HepG2 (cell line): ENCODE measurements at regions not wholly inside any gene's neighbourhood (a gene's known extent, or its start where the extent isn't known, plus 50 kb on each side); places are given as distances from the start of the nearest gene placed in this dataset.

Source experiments
- ASH2L ChIP-seq: fragments of 300-600, 200-600 bp; sonication (generic); IDR thresholded peaks from 2 replicates; pipeline ENCODE4 v1.7.0; 2017; ENCODE audit warnings: low read depth, mild to moderate bottlenecking, moderate library complexity, mixed read lengths, low read length; ENCODE audit not compliant: insufficient read length
- CEBPB ChIP-seq: IDR thresholded peaks from 2 replicates; pipeline ENCODE4 v1.6.1; 2011; ENCODE audit warnings: low read depth, low read length, improper control_type of control experiment, borderline replicate concordance
- ELF4 ChIP-seq: sonication (generic); formaldehyde crosslinking; IDR thresholded peaks from 2 replicates; pipeline ENCODE4 v1.5.0; 2020; ENCODE audit warnings: missing genetic modification reagents, mild to moderate bottlenecking, moderate library complexity, borderline replicate concordance
- KAT7 ChIP-seq: IDR thresholded peaks from 2 replicates; pipeline ENCODE4 v1.6.1; 2018; ENCODE audit warnings: borderline replicate concordance, missing compliant biosample characterization
- NFAT5 ChIP-seq: sonication (generic); formaldehyde crosslinking; IDR thresholded peaks from 2 replicates; pipeline ENCODE4 v1.4.0; 2020; ENCODE audit warnings: missing genetic modification reagents
- NR2C2 ChIP-seq: sonication (generic); formaldehyde crosslinking; IDR thresholded peaks from 2 replicates; pipeline ENCODE4 v1.4.0; 2020; ENCODE audit warnings: missing genetic modification reagents, mild to moderate bottlenecking, moderate library complexity, borderline replicate concordance
- POLR2AphosphoS5 ChIP-seq: IDR thresholded peaks from 2 replicates; pipeline ENCODE4 v1.6.1; 2012; ENCODE audit warnings: low read depth, low read length
- PRPF4 ChIP-seq: fragments of 200-400 bp; formaldehyde crosslinking; IDR thresholded peaks from 2 replicates; pipeline ENCODE4 v1.6.1; 2016; ENCODE audit warnings: low read length, low read depth; ENCODE audit not compliant: poor library complexity, severe bottlenecking
- TEAD3 ChIP-seq: optimal IDR thresholded peaks from 2 replicates; pipeline ENCODE3; 2016; ENCODE audit warnings: borderline replicate concordance
- UBTF ChIP-seq: sonication (generic); formaldehyde crosslinking; IDR thresholded peaks from 2 replicates; pipeline ENCODE4 v1.4.0; 2020; ENCODE audit warnings: mild to moderate bottlenecking, missing genetic modification reagents
- ZBTB2 ChIP-seq: sonication (generic); formaldehyde crosslinking; IDR thresholded peaks from 2 replicates; pipeline ENCODE4 v1.8.0; 2022; ENCODE audit warnings: low read depth, missing genetic modification reagents
- TF ChIP-seq, protein P1 (sequence below): sonication (generic); formaldehyde crosslinking; IDR thresholded peaks from 2 replicates; pipeline ENCODE4 v1.5.0; 2020; ENCODE audit warnings: mild to moderate bottlenecking, missing genetic modification reagents, moderate library complexity
- TF ChIP-seq, protein P2 (sequence below): IDR thresholded peaks from 2 replicates; pipeline ENCODE4 v1.6.1; 2016; ENCODE audit warnings: missing compliant biosample characterization, missing genetic modification reagents, borderline replicate concordance

DNA sequence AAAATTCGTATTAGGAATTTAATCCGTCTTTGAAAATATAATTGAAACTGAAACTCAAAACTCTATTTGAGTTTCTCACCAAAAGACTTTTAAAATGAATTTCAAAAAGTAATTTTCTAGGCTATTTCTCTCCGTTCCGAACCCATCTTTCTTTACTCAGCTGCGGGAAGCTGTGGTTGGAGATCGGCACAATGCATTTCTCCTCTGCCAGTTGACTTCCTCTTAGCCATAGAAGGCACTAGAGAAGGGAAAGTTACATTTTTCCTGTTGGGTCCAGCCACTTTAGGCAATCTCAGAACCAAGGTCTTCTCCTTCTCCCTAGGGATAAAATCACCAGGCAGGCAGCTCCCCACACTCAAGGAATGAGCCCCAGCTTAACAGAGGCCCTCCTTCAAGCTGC is 133.6 kb upstream of the COL1A2 start:
- TF ChIP-seq POLR2AphosphoS5 (no peak), NFAT5 (no peak), UBTF (CRISPR knock-in tag) (no peak), ASH2L (no peak), PRPF4 (no peak), NR2C2 (no peak), ZBTB2 (CRISPR knock-in tag) (no peak), KAT7 (CRISPR knock-in tag) (no peak), ELF4 (no peak), CEBPB (no peak), TEAD3 (CRISPR knock-in tag) (no peak)
- TF ChIP-seq, protein P1, sequence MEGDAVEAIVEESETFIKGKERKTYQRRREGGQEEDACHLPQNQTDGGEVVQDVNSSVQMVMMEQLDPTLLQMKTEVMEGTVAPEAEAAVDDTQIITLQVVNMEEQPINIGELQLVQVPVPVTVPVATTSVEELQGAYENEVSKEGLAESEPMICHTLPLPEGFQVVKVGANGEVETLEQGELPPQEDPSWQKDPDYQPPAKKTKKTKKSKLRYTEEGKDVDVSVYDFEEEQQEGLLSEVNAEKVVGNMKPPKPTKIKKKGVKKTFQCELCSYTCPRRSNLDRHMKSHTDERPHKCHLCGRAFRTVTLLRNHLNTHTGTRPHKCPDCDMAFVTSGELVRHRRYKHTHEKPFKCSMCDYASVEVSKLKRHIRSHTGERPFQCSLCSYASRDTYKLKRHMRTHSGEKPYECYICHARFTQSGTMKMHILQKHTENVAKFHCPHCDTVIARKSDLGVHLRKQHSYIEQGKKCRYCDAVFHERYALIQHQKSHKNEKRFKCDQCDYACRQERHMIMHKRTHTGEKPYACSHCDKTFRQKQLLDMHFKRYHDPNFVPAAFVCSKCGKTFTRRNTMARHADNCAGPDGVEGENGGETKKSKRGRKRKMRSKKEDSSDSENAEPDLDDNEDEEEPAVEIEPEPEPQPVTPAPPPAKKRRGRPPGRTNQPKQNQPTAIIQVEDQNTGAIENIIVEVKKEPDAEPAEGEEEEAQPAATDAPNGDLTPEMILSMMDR: no peak
- TF ChIP-seq, protein P2, sequence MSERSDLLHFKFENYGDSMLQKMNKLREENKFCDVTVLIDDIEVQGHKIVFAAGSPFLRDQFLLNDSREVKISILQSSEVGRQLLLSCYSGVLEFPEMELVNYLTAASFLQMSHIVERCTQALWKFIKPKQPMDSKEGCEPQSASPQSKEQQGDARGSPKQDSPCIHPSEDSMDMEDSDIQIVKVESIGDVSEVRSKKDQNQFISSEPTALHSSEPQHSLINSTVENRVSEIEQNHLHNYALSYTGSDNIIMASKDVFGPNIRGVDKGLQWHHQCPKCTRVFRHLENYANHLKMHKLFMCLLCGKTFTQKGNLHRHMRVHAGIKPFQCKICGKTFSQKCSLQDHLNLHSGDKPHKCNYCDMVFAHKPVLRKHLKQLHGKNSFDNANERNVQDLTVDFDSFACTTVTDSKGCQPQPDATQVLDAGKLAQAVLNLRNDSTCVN (CRISPR knock-in tag): no peak
